DND-41 (cell line): ENCODE measurements at regions not wholly inside any gene's neighbourhood (a gene's known extent, or its start where the extent isn't known, plus 50 kb on each side); places are given as distances from the start of the nearest gene placed in this dataset.

Experiments used
- ATAC-seq: fragments of 200-7000 bp; cut with Tn5 transposase; 3 replicates; pipeline ENCODE4 v1.9.1; 2021; ENCODE audit warnings: low read depth; ENCODE audit not compliant: insufficient read depth
- DNase-seq: peaks from one replicate; pipeline ENCODE4 v3.0.0-alpha.2; 2020
- H2AFZ ChIP-seq: 2 replicates; pipeline ENCODE4 v1.6.0; 2012; ENCODE audit warnings: low read depth, low read length
- H3K27ac ChIP-seq: 2 replicates; pipeline ENCODE4 v1.5.1; 2012; ENCODE audit warnings: low read length, inconsistent platforms
- H3K27me3 ChIP-seq: fragments of 200-600 bp; sonication (generic); 2 replicates; pipeline ENCODE4 v1.6.0; 2012; ENCODE audit warnings: low read length, mild to moderate bottlenecking, inconsistent platforms; ENCODE audit not compliant: insufficient read depth, poor library complexity
- H3K36me3 ChIP-seq: 2 replicates; pipeline ENCODE4 v1.5.1; 2012; ENCODE audit warnings: low read length, inconsistent platforms; ENCODE audit not compliant: insufficient read depth
- H3K4me1 ChIP-seq: 2 replicates; pipeline ENCODE4 v1.5.1; 2012; ENCODE audit warnings: mild to moderate bottlenecking, low read length; ENCODE audit not compliant: insufficient read depth
- H3K4me2 ChIP-seq: 2 replicates; pipeline ENCODE4 v1.6.0; 2012; ENCODE audit warnings: mild to moderate bottlenecking, moderate library complexity, low read length, inconsistent platforms; ENCODE audit not compliant: insufficient read depth
- H3K4me3 ChIP-seq, 2 experiments: fragments of 200-600 bp in 1 of 2; shearing (Covaris generic) in 1 of 2; 2 replicates each; pipeline ENCODE4 v1.5.1; 2012 to 2016; ENCODE audit warnings: inconsistent platforms in 2 of 2, low read length in 2 of 2, mild to moderate bottlenecking in 2 of 2, low read depth in 1 of 2, moderate library complexity in 1 of 2
- H3K79me2 ChIP-seq: 2 replicates; pipeline ENCODE4 v1.6.0; 2012; ENCODE audit warnings: low read length, inconsistent platforms; ENCODE audit not compliant: insufficient read depth
- H3K9ac ChIP-seq: 2 replicates; pipeline ENCODE4 v1.6.0; 2012; ENCODE audit warnings: low read depth, mild to moderate bottlenecking, inconsistent platforms, low read length, moderate library complexity
- H3K9me3 ChIP-seq: 2 replicates; pipeline ENCODE4 v1.5.1; 2012; ENCODE audit warnings: low read length, moderate library complexity, mild to moderate bottlenecking, inconsistent platforms; ENCODE audit not compliant: insufficient read depth, severe bottlenecking
- H4K20me1 ChIP-seq: 2 replicates; pipeline ENCODE4 v1.6.0; 2012; ENCODE audit warnings: low read length; ENCODE audit not compliant: insufficient read depth
- CTCF ChIP-seq: IDR thresholded peaks from 2 replicates; pipeline ENCODE4 v1.5.1; 2012; ENCODE audit warnings: borderline replicate concordance, low read length, moderate library complexity, mild to moderate bottlenecking; ENCODE audit not compliant: poor library complexity, severe bottlenecking; ENCODE audit errors: extremely low read depth
- EZH2 ChIP-seq: IDR thresholded peaks from 3 replicates; pipeline ENCODE4 v1.6.1; 2012; ENCODE audit warnings: borderline replicate concordance, low read depth, mild to moderate bottlenecking, moderate library complexity, low read length, inconsistent platforms; ENCODE audit not compliant: severe bottlenecking

- no peaks in the 10 kb centered on the region for H3K27me3 ChIP-seq
- no peak for DNase-seq
- no peak overlapping the region for H3K27ac ChIP-seq
- H2AFZ ChIP-seq, result no peak overlapping the region
- no peaks in the 10 kb centered on the region for H3K79me2 ChIP-seq
- H4K20me1 ChIP-seq, result no peaks in the 10 kb centered on the region
- TF ChIP-seq CTCF (no peak), EZH2 (no peak)
- no peaks in the 10 kb centered on the region for H3K9me3 ChIP-seq
- H3K4me1 ChIP-seq, result no peaks in the 10 kb centered on the region
- ATAC-seq, result no peak
- H3K9ac ChIP-seq, result no peak overlapping the region
- H3K4me2 ChIP-seq, result no peak overlapping the region
- H3K36me3 ChIP-seq, result no peaks in the 10 kb centered on the region
- H3K4me3 ChIP-seq, result no peak overlapping the region
These were observed 103.4 kb upstream of the DLX6 start for GRCh38 chr7:96901822-96902445.

- no peak overlapping the region for H3K4me3 ChIP-seq
- TF ChIP-seq EZH2 (no peak), CTCF (no peak)
- ATAC-seq, result no peak
These were observed 101.4 kb upstream of the DLX6 start for GRCh38 chr7:96903906-96904305.

GRCh38 chr7:96910486-96910885 is 94.9 kb upstream of the DLX6 start:
- no peaks in the 10 kb centered on the region for H4K20me1 ChIP-seq
- no peak overlapping the region for H3K4me3 ChIP-seq
- H3K36me3 ChIP-seq, result no peaks in the 10 kb centered on the region
- DNase-seq (no peak), ATAC-seq (no peak)
- H3K9ac ChIP-seq, result no peak overlapping the region
- TF ChIP-seq EZH2 (no peak), CTCF (no peak)
- H3K4me2 ChIP-seq, result no peak overlapping the region
- H2AFZ ChIP-seq, result no peak overlapping the region
- no peaks in the 10 kb centered on the region for H3K27me3 ChIP-seq
- no peaks in the 10 kb centered on the region for H3K9me3 ChIP-seq
- no peak overlapping the region for H3K27ac ChIP-seq
- H3K79me2 ChIP-seq, result no peaks in the 10 kb centered on the region
- H3K4me1 ChIP-seq, result no peaks in the 10 kb centered on the region

More at GRCh38 chr7:96903906-96904305, 101.4 kb upstream of the DLX6 start:
- H3K4me2 ChIP-seq, result no peak overlapping the region
- no peaks in the 10 kb centered on the region for H3K27me3 ChIP-seq
- DNase-seq, result no peak
- no peaks in the 10 kb centered on the region for H3K79me2 ChIP-seq
- no peaks in the 10 kb centered on the region for H3K4me1 ChIP-seq
- no peak overlapping the region for H3K9ac ChIP-seq
- no peak overlapping the region for H2AFZ ChIP-seq
- no peaks in the 10 kb centered on the region for H3K9me3 ChIP-seq
- no peak overlapping the region for H3K27ac ChIP-seq
- no peaks in the 10 kb centered on the region for H3K36me3 ChIP-seq
- no peaks in the 10 kb centered on the region for H4K20me1 ChIP-seq
